ENCODE measurements at regions not wholly inside any gene's neighbourhood (a gene's known extent, or its start where the extent isn't known, plus 50 kb on each side); places are given as distances from the start of the nearest gene placed in this dataset.

DNA sequence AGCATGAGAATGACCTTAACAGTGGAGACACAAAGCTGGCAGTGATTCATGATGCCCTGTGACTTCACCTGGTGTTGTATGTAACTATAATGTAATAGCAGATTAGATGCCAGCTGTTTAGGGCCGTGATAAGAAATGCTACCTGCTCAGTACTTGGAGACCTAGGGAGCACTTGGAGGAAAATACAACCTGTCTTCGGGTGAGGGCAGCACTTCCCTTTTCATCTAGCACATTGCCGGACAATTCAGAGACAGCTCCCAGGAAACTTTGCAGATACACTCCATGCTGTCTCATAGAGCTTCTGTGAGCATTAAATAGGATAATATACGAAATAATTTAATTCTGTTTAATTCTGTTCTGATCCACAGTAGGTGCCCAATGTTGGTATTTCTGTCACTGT lies 668.5 kb downstream of the TSN start:
- ChIA-PET POLR2A (no interaction called here), CTCF (no interaction called here)

DNA sequence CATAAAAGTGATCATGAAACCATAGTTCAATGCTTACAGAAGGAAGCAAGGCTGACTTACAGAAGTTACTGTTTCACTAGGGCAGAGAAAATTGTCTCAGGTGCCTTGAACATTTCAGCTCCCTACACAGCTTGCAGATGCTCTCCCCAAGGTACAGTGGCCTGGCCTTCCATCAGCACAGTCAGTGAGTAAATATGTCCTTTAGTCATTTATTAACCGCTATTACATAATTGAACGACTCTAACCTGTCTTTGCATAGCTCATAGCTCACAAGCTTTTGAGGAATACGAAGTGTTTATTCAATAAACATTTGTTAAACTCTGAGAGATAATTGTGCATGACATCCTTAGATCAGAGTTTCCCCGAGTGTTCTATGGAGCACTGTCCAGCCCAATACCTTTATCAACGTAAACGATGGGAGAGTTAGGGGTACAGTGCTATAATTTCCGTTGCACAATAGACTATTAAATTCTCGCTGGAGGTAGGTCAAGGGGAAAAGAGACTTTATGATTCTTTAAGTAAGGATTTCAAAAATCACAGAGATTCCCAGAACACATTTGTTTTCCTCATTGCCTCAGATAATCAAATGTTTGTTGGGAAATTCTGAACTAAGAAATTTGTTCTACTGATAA lies 677.8 kb downstream of the TSN start:
- POLR2A ChIA-PET, result no interaction called here
- CTCF ChIA-PET, result no interaction called here

DNA sequence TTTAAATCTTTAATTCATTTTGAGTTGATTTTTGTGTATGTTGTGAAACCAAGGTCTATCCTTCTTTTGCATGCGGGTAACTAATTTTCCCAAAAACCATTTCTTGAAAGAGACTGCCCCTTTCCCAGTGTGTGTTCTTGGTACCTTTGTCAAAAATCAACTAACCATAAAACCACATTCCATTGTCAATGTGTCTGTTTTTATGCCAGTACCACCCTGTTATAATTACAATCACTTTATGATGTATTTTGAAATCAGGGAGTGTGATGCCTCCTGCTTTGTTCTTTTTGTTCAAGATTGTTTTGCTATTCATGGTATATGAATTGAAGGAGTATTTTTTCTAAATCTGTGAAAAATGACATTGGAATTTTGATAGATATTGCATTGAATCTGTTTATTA lies 689.6 kb downstream of the TSN start:
- ChIA-PET POLR2A (no interaction called here), CTCF (no interaction called here)

DNA sequence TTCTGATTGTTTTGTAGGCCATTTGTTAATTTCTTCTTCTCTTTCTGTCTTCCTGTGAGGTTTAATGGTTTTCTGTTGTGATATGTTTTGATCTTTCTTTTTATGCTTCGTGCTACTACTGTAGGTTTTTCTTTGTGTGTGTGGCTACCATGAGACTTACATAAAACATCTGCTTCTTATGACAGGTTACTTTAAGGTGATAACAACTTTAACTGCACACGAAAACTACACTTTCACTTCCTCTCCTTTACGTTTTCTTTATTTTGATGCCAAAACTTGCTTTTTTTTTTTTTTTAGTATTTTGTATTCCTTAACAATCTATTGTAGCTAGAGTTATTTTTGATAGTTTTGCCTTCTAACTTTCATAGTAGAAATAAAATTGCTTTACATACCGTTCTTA lies 691.3 kb downstream of the TSN start:
- CTCF ChIA-PET, result no interaction called here
- POLR2A ChIA-PET, result no interaction called here

DNA sequence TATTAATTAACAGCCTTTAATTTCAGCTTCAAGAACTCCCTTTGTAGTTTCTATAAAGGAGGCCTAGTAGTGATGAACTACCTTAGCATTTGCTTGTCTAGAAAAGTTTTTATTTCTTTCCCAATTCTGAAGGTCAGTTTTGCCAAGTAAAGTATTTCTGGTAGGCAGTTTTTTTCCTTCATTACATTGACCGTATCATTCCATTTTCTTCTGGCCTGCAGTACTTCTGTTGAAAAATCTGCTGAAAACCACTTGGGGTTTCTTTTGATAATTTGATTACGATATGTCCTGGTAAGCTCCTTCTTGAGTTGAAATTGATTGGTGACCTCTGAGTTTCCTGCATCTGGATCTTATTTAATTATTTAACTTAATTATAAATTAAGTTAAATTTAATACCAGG lies 691.8 kb downstream of the TSN start:
- POLR2A ChIA-PET, result no interaction called here
- CTCF ChIA-PET, result no interaction called here

DNA sequence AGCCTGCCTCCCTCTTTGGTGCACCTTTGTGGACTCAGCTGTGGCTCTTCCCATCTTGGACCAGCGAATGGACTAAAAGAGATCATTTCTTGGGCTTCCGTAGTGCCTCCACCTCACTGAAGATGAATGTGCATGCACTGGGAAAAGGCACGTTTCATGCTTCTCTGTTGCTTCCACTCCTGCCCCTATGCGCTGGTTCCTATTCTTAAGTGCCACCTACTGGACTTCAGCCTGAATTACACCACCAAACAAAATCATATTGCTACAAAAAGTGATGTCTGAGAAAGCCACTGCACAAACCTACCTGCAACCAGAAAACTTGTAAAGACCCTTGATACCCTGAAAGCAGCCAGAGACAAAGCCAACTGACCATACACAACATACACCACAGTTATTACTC lies 695.6 kb downstream of the TSN start:
- ChIA-PET CTCF (no interaction called here), POLR2A (no interaction called here)

DNA sequence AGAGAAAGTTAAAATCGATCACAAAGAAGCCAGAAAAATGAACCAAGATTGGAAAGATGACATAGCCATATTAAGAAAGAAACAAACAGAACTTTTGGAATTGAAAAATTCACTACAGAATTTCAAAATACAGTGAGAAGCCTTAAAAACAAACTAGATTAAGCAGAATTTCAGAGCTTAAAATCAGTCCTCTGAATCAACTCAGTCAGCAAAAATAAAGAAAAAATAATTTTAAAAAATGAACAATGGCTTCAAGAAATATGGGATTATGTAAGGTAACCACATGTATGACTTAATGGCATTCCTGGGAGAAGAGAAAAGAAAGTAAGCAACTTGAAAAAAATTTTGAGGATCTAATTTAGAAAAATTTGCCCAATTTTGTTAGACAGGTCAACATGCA lies 696.2 kb downstream of the TSN start:
- ChIA-PET CTCF (no interaction called here), POLR2A (no interaction called here)

DNA sequence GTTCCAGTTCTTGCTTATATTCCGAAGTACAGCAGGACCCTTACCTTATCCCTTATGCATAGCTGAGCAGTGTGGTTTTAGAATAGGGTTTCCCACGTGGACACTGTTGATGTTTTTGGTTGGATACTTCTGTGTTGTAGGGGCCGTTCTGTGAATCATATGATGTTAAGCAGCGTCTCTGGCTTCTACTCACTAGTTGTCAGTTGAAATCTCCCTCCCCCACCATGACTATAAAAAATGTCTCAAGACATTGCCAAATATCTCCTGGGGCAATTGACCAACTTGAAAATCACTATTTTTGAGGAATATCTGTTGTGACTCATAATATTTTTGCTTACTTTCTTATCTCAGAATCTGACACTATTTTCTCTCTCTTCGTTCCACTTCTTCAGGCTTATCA lies 713.7 kb downstream of the TSN start:
- CTCF ChIA-PET, result no interaction called here
- POLR2A ChIA-PET, result no interaction called here

DNA sequence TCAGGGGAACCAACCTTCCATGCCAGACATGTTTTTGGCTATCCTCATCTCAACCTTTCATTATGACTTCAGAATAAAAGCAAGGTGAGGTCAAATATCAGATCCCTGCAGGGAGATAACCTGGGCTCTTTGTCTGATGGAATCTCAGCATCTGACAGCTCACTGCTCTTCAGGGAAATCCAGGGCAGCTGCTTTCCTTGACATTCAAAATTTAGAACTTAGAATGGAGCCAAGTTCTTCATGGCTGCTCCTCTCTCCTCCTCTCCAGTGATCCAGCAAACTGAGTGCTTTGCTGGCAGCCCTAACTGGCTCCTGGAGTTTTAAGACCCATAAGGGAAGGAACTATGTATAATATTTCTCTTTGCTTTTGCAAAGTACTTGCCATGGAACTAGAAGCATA lies 716.3 kb downstream of the TSN start:
- ChIA-PET POLR2A (no interaction called here), CTCF (no interaction called here)

DNA sequence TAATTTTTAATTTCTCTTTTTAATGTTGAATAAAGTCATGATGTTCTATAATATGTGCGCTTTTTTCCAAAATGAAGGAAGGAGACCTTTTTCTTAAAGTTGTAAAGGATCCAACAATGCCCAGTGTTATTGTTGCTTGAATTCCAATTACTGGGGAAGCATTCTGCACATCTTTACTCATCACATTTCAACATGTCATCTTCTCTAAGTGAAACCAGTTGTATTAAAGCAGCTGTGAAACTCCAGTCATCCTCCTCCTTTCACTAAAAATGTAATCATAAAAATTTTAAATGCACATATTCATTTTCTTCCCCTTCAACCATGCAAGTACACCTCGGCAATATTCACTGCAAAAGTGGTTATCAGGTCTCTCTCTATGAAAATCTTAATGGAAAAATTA lies 722.7 kb downstream of the TSN start:
- ChIA-PET POLR2A (no interaction called here), CTCF (no interaction called here)

DNA sequence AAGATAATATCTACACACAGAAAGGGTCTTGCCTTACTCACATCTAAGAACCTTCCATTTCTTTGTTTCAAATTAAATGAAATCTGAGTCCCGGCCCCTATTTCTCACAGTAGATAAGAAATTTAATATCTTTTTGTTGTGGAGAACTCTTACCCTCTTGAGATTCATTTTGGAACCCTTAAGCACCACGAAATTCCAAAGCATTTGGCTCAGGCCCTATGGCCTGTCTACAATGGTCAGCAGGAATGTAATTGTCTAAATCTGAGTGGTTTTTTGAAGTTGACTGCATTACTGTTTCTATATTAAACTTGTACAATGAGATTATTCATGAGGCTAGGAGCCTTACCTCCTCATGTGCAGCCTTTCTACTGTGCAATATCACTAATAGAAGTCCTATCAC lies 723.3 kb downstream of the TSN start:
- ChIA-PET CTCF (no interaction called here), POLR2A (no interaction called here)

DNA sequence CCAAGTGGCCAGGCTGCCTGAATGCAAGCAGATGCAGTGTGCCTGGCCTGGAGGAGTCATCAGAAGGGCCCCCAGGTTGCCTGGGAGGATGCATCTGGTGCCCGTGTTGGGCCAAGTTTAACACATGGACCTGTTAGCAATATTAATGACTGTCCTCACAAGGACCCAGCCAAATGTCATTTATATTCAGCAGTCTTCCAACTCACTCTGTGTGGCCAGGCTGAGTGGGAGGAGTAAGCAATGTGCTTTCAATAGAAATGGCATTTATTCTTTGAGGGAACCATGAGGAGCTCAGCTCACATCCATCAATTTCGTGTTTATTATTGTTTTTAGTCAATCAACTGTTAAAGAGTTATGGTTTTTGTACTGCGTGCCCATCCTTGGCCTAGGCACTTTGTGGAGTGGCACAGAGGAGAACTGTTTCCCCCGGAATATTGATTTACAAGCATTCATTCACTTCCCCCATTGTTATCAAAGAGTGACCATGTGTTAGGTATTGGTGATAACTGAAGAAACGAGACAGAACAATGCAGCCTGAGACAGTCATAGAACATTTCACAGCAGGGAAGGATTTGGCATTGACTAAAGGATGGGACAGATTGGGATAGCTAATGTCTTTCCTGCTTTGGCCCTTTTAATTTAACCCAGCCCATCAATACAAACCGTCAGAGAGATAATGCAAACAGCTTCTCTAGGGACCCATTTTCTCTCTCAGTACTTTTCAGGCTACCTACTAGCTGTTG lies 725.2 kb downstream of the TSN start:
- POLR2A ChIA-PET, result no interaction called here
- CTCF ChIA-PET, result no interaction called here

DNA sequence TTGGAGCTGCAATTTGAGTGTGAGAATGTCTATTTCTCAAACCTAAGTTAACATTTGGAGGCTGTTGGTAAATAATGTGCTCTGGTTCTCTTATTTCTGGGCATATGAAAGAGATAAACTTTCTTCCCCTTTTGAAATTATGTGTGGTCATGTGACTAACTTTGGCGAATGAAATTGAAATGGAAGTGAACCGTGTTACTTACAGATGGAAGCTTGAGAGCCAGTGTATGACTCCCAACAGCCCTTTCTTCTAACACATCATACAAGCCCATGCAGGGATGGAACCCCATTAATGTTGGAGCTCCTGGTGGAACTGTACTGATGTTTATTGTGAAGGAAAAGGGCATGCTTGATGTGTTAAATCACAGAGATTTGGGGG lies 725.8 kb downstream of the TSN start:
- ChIA-PET POLR2A (no interaction called here), CTCF (no interaction called here)

DNA sequence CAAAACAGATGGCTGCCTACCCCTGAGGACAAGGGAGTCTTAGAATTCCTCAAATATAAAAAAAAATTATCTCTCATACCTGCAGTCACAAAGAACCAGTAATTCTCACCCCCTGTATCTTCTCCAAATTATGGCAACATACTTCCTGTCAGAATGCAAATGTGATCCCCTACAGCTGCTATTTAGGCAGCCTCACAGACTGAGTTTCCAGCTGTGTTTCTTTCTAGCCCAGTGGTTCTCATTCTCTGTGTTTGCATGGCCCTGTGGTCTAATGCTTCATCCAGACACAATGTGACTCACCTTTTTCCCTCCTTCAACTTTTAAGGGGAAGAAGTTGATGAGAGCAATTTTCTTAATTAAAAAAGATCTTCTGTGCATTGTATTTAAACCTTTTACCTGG lies 726.3 kb downstream of the TSN start:
- ChIA-PET POLR2A (no interaction called here), CTCF (no interaction called here)

DNA sequence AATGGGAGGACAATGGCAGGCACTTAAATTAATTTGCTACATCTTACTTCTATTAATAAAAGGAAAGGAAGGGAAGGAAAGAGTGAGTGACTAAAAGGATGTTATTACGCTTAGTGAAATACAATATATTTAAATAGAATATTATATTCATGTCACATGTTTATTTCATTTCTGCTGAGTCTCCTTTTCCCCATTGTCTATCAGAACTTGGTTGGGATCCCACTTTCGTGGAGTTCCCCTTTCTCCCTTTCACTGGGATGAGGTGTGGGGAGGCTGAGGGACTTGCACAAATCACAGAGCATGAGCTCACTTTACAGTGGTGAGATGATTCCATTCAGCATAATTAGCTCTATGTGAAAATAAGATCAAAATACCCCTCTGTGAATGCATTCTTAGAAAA lies 730.6 kb downstream of the TSN start:
- ChIA-PET POLR2A (no interaction called here), CTCF (no interaction called here)

DNA sequence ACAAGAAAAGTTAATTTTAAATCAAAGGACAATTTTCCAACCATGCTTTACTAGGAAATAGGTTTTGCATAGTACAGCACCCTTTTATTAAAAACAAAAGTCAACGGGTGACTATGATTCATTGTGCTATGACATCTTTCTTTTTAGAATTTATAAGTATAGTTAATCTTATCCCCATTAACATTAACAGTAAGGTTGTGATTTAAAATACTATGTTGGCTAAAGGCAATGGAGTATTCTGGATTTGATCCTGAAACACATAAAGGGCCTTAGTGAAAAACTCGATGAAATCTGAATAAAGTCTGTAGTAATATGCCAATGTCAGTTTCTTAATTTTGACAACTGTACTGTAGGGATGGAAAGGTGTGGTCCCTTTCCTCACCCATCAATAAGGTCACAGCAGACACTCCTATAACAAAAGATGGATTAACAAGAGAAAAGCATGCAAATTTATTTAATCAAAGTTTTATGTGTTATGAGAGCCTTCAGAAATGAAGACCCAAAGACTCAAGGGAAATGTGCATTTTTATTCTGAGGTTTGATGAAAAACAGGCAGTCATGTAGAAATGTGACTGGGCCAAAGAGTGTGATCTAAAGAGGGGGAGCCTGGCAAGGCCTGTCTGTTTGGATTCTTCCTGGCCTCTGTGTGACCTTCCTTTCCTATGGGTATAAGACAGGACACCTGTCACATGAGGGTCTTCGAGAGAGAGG lies 731.4 kb downstream of the TSN start:
- POLR2A ChIA-PET, result no interaction called here

DNA sequence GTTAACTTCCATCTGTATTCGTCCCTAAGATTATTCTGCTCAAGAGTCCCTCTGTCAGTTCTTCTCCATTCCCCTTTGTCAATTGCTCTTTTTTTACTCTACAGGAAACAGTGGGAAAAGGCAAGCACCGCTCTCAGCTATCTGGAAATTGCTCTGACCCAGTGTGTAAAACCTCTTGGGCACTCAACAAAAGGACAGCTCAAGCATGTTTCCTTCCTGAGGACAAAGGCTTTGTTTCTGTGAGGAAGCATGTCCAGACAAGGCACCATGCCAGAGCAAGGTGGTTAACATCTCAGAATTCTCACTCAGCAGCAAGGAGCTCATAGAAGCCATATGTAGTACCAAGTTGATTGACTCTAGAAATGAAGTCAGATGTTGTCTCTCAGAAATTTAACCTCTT lies 735.6 kb downstream of the TSN start:
- CTCF ChIA-PET, result no interaction called here
- POLR2A ChIA-PET, result no interaction called here

More for the DNA sequence above, 731.4 kb downstream of the TSN start:
- CTCF ChIA-PET, result no interaction called here

DNA sequence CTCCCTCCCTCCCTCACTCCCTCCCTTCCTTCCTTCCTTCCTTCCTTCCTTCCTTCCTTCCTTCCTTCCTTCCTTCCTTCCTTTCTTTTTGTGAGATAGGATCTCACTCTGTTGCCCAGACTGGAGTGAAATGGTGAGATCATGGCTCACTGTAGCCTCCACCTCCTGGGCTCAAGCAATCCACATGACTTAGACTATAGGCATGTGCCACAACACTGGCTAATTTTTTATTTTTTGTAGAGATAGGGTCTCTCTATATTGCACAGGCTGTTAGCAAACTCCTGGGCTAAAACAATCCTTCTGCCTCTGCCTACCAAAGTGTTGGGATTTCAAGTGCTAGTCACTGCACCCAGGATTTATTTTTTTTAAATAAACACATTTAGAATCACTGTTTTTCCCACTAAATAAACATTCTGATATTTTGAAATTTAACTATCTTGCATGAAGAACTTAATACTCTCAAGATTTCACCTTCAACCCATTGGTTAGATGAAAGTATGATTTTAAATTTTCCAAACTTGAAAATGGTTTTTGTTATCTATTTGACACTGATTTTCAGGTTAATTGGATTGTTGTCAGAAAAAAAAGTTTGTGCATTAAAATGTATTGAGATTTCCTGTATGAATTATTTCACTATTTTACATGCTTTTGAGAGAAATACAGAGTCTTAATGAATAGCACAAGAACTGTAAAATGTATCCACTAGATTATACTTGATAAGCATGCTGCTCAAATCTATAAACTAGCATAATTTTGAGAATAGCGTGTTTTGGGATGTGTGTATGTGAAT lies 745.1 kb downstream of the TSN start:
- ChIA-PET CTCF (no interaction called here), POLR2A (no interaction called here)

DNA sequence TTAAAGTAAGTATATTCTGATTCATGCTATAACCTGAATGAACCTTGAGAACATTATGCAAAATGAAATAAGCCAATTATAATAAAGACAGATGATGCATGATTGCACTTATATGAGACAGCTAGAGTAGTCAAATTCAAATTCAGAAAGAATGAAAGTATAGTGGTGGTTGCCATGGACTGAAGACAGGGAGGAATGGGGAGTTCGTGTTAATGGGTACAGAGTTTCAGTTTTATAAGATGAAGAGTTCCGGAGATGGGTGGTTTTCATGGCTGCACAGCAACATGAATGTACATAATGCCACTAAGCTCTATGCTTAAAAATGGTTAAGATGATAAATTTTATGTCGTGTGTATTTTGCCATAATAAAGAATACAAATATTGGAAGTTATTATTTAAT lies 751.2 kb downstream of the TSN start:
- POLR2A ChIA-PET, result no interaction called here
- CTCF ChIA-PET, result no interaction called here

DNA sequence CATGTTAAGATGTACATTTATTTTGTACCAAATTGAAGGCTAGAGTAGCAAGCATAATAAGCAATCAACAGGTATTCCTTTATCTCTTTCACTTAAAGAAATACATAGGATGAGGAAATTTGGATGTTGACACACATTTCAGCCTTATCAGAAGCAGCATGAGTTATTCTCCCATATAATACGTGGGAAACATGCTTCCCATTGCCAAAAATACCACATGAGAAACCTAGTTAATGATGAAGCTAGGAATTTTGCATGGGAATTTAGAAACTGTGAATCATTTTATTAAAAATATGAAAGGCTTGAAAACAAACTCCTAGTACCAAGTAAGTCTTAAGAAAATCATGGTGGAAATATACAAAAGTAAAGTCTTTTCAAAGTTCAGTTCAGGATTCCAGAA lies 751.8 kb downstream of the TSN start:
- ChIA-PET POLR2A (no interaction called here), CTCF (no interaction called here)

DNA sequence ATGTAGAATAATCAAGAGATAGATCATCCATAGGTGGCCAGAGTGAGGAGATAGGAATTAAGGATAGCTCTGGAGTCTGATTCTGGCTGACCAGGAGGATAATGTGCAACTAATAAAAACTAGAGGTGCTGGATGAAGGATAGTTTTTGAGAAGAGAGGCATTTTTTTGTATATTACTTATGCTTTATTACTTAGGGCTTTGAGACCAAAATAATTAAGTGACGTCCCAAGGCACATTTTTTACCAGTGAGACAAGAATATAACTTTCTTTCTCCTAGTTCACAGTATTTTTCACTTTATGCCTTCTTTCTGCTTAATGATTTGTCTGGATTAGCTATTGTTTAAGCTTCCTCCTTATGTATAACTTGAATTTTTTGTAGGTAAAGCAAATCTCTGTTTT lies 756.6 kb downstream of the TSN start:
- POLR2A ChIA-PET, result no interaction called here
- CTCF ChIA-PET, result no interaction called here

Measured in activated CD8-positive, alpha-beta memory T cell treated with anti-CD3 and anti-CD28 coated beads for 36 hours (primary cell).